Neural progenitor cell (in vitro differentiated cells): ENCODE measurements at regions not wholly inside any gene's neighbourhood (a gene's known extent, or its start where the extent isn't known, plus 50 kb on each side); places are given as distances from the start of the nearest gene placed in this dataset.

Experiments
- DNase-seq: peaks from one replicate; pipeline ENCODE4 v3.0.0-alpha.2; 2016; ENCODE audit warnings: low spot score
- H2AFZ ChIP-seq: fragments of 200-600 bp; sonication (generic); replicated peaks from 2 replicates; pipeline ENCODE4 v1.6.1; 2016; ENCODE audit warnings: antibody characterized with exemption
- H3F3A ChIP-seq: fragments of 200-600 bp; sonication (generic); 2 replicates; pipeline ENCODE4 v1.6.1; 2016; ENCODE audit warnings: antibody characterized with exemption, low read depth
- H3K27ac ChIP-seq: fragments of 200-600 bp; sonication (generic); 2 replicates; pipeline ENCODE4 v1.5.1; 2016; ENCODE audit warnings: mild to moderate bottlenecking
- H3K27me3 ChIP-seq: fragments of 200-600 bp; sonication (generic); 2 replicates; pipeline ENCODE4 v1.6.1; 2016; ENCODE audit warnings: mild to moderate bottlenecking, moderate library complexity
- H3K36me3 ChIP-seq: fragments of 200-600 bp; sonication (generic); 2 replicates; pipeline ENCODE4 v1.5.1; 2016
- H3K4me1 ChIP-seq: fragments of 200-600 bp; sonication (generic); 2 replicates; pipeline ENCODE4 v1.6.1; 2016; ENCODE audit warnings: mixed run types
- H3K4me2 ChIP-seq: fragments of 200-600 bp; sonication (generic); 2 replicates; pipeline ENCODE4 v1.6.1; 2016
- H3K4me3 ChIP-seq: fragments of 200-600 bp; sonication (generic); 2 replicates; pipeline ENCODE4 v1.5.1; 2016
- H3K79me2 ChIP-seq: fragments of 200-600 bp; sonication (generic); 2 replicates; pipeline ENCODE4 v1.6.1; 2016; ENCODE audit warnings: low read depth
- H3K9ac ChIP-seq: fragments of 200-600 bp; sonication (generic); 2 replicates; pipeline ENCODE4 v1.6.1; 2016
- H3K9me3 ChIP-seq: fragments of 200-600 bp; sonication (generic); 2 replicates; pipeline ENCODE4 v1.5.1; 2016; ENCODE audit warnings: low read depth
- H4K20me1 ChIP-seq: fragments of 200-600 bp; sonication (generic); 2 replicates; pipeline ENCODE4 v1.6.1; 2016; ENCODE audit warnings: low read depth
- H3K27ac Mint-ChIP-seq: 3 replicates; pipeline ENCODE4 v1.8.0; 2021; ENCODE audit warnings: mixed read lengths
- H3K27me3 Mint-ChIP-seq: 2 replicates; pipeline ENCODE4 v1.8.0; 2022; ENCODE audit warnings: low read depth, mild to moderate bottlenecking, inconsistent platforms, moderate library complexity, mixed read lengths; ENCODE audit not compliant: insufficient read depth
- H3K36me3 Mint-ChIP-seq: 3 replicates; pipeline ENCODE4 v1.8.0; 2021; ENCODE audit warnings: mixed read lengths
- H3K4me1 Mint-ChIP-seq: 3 replicates; pipeline ENCODE4 v1.8.0; 2021; ENCODE audit warnings: mixed read lengths
- H3K4me3 Mint-ChIP-seq: 3 replicates; pipeline ENCODE4 v1.8.0; 2021; ENCODE audit warnings: mild to moderate bottlenecking, moderate library complexity, mixed read lengths
- H3K9me3 Mint-ChIP-seq: 3 replicates; pipeline ENCODE4 v1.8.0; 2020; ENCODE audit warnings: mixed read lengths
- EZH2 ChIP-seq: fragments of 200-600 bp; sonication (generic); IDR thresholded peaks from 2 replicates; pipeline ENCODE4 v1.6.1; 2017; ENCODE audit warnings: antibody characterized with exemption, mild to moderate bottlenecking, moderate library complexity
- EZH2phosphoT487 ChIP-seq: fragments of 200-600 bp; sonication (generic); IDR thresholded peaks from 2 replicates; pipeline ENCODE4 v1.6.1; 2017; ENCODE audit warnings: antibody characterized with exemption
- TF ChIP-seq, protein P1 (sequence below): fragments of 200-600 bp; sonication (generic); IDR thresholded peaks from 2 replicates; pipeline ENCODE4 v1.5.1; 2017; ENCODE audit warnings: antibody characterized with exemption, mild to moderate bottlenecking

DNA sequence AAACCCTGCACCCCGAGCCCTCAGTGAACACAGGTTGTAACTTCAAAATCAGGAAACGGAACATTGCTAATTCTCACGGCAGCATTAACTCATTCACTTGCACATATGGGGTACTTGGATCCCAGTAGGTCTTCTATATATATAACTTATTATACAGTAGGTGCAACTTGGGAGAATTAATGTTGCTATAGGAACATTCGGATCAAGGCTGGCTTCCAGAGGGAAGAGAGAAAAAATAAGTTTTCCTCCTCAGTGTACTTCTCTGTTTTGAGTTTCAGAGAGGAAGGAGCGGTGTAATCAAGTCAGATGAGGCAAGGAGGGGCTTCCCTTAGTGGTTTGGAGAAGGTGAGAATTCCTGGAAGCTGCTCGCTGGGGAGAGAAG lies 90.9 kb upstream of the ZNF507 start:
- peaks cover under 1% of the 10 kb centered on the region for H3K9me3 Mint-ChIP-seq
- H3K4me3 Mint-ChIP-seq: no peak overlapping the region
- peaks cover 13% of the 10 kb centered on the region for H3K27me3 Mint-ChIP-seq
- Histone ChIP-seq H3K4me3 (no peak overlapping the region), H3K27me3 (no peaks in the 10 kb centered on the region), H3K4me2 (no peak overlapping the region), H3K27ac (no peak overlapping the region), H3K36me3 (no peaks in the 10 kb centered on the region), H4K20me1 (no peaks in the 10 kb centered on the region), H3K9ac (no peak overlapping the region), H3K9me3 (no peaks in the 10 kb centered on the region), H3K79me2 (no peaks in the 10 kb centered on the region), H3K4me1 (no peaks in the 10 kb centered on the region), H2AFZ (no peak overlapping the region), H3F3A (no peaks in the 10 kb centered on the region)
- no peak overlapping the region for H3K27ac Mint-ChIP-seq
- no peaks in the 10 kb centered on the region for H3K4me1 Mint-ChIP-seq
- no peak for DNase-seq
- H3K36me3 Mint-ChIP-seq: no peaks in the 10 kb centered on the region
- no peak for TF ChIP-seq EZH2

DNA sequence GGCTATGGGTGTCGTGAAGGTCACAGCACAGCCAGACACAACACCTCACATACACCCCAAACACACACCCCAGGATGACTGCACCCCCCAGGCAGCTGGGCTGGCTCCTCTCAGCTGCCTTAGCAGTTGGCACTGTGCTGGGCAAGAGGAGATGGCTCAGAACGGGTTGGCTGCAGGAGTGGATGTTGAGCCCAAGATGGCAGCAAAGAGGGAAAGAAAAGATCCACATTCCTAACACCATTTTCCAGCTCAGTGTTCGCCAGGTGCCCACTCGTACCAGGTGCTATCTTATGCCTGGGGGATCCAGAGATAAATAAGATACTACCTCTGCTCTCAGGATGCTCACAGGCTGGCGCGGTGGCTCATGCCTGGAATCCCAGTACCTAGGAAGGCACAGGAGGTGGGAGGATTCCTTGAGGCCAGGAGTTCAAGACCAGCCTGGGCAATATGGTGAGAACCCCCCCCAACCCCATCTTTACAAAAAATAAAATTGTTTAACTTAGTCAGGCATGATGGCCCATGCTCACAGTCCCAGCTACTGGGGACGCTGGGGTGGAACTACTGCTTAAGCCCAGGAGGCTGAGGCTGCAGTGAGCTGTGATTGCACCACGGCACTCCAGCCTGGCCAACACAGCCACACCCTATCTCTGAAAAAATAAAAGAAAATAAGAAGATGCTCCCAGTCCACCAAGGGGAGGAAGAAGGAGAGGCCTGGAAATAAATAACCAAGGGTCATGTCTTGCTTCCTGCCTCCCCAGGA lies 89.7 kb upstream of the ZNF507 start:
- Histone ChIP-seq H4K20me1 (no peaks in the 10 kb centered on the region), H3K9me3 (no peaks in the 10 kb centered on the region), H3K4me1 (no peaks in the 10 kb centered on the region), H3K9ac (no peak overlapping the region), H3K27me3 (no peaks in the 10 kb centered on the region), H3K36me3 (no peaks in the 10 kb centered on the region), H2AFZ (no peak overlapping the region), H3F3A (no peaks in the 10 kb centered on the region), H3K79me2 (no peaks in the 10 kb centered on the region), H3K27ac (no peak overlapping the region), H3K4me3 (no peak overlapping the region), H3K4me2 (no peak overlapping the region)
- no peak overlapping the region for H3K27ac Mint-ChIP-seq
- peaks cover 2% of the 10 kb centered on the region for H3K9me3 Mint-ChIP-seq
- TF ChIP-seq EZH2phosphoT487 (no peak), EZH2 (no peak)
- TF ChIP-seq, protein P1, sequence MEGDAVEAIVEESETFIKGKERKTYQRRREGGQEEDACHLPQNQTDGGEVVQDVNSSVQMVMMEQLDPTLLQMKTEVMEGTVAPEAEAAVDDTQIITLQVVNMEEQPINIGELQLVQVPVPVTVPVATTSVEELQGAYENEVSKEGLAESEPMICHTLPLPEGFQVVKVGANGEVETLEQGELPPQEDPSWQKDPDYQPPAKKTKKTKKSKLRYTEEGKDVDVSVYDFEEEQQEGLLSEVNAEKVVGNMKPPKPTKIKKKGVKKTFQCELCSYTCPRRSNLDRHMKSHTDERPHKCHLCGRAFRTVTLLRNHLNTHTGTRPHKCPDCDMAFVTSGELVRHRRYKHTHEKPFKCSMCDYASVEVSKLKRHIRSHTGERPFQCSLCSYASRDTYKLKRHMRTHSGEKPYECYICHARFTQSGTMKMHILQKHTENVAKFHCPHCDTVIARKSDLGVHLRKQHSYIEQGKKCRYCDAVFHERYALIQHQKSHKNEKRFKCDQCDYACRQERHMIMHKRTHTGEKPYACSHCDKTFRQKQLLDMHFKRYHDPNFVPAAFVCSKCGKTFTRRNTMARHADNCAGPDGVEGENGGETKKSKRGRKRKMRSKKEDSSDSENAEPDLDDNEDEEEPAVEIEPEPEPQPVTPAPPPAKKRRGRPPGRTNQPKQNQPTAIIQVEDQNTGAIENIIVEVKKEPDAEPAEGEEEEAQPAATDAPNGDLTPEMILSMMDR: no peak
- H3K27me3 Mint-ChIP-seq: peaks cover 10% of the 10 kb centered on the region
- H3K4me3 Mint-ChIP-seq: no peak overlapping the region
- H3K36me3 Mint-ChIP-seq: no peaks in the 10 kb centered on the region
- H3K4me1 Mint-ChIP-seq: no peaks in the 10 kb centered on the region
- no peak for DNase-seq

DNA sequence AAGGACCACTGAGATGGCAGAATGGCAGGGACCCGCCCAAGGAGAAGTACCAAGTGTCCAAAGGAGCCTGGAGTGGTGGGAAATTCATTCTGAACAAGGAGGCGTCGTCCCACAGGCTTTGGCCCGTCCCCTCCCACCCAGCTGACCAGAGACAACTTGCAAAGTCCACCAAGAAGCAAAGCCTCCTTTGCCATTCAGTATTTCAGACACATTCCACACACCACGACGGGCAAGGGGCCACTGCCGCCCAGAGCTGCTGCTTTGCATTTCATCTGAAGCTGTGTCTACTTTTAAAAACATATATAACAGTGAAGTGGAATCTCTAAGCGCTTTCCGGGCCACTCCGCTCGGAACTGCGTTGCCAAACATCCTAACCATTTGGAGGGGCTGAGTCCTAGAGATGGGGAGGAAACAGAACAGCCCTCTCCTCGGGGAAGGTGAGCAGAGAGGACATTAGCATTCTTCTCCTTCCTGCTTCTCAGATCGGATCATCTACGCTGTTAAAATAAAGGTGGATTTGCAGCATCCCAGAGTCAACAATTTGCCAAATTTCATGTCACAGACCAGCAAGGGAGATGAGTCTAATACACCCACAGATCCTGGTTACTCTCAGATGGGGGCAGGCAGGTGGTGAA lies 89.0 kb upstream of the ZNF507 start:
- no peaks in the 10 kb centered on the region for H3K27me3 ChIP-seq
- no peaks in the 10 kb centered on the region for H3K36me3 Mint-ChIP-seq
- H3K27me3 Mint-ChIP-seq: peaks cover 10% of the 10 kb centered on the region
- no peak for DNase-seq
- no peaks in the 10 kb centered on the region for H3K79me2 ChIP-seq
- H3F3A ChIP-seq: no peaks in the 10 kb centered on the region
- no peak overlapping the region for H3K9ac ChIP-seq
- no peaks in the 10 kb centered on the region for H3K9me3 ChIP-seq
- no peak overlapping the region for H3K4me3 Mint-ChIP-seq
- no peak overlapping the region for H3K27ac ChIP-seq
- no peak overlapping the region for H3K27ac Mint-ChIP-seq
- no peaks in the 10 kb centered on the region for H4K20me1 ChIP-seq
- H3K4me3 ChIP-seq: no peak overlapping the region
- no peak overlapping the region for H2AFZ ChIP-seq
- H3K9me3 Mint-ChIP-seq: peaks cover 2% of the 10 kb centered on the region
- H3K4me1 ChIP-seq: no peaks in the 10 kb centered on the region
- no peaks in the 10 kb centered on the region for H3K4me1 Mint-ChIP-seq
- H3K4me2 ChIP-seq: no peak overlapping the region
- no peak for TF ChIP-seq EZH2phosphoT487
- TF ChIP-seq, protein P1: no peak
- TF ChIP-seq EZH2: no peak
- no peaks in the 10 kb centered on the region for H3K36me3 ChIP-seq
